GM23338 (cell line): ENCODE measurements at regions not wholly inside any gene's neighbourhood (a gene's known extent, or its start where the extent isn't known, plus 50 kb on each side); places are given as distances from the start of the nearest gene placed in this dataset.

ENCODE experiments used
- ATAC-seq: fragments of 200-7000 bp; cut with Tn5 transposase; 3 replicates; pipeline ENCODE4 v1.9.1; 2020
- DNase-seq: peaks from one replicate; pipeline ENCODE4 v3.0.0-alpha.2; 2015; ENCODE audit warnings: low spot score
- H2AFZ ChIP-seq: fragments of 200-600 bp; sonication (generic); 2 replicates; pipeline ENCODE4 v1.8.0; 2016; ENCODE audit warnings: antibody characterized with exemption, mild to moderate bottlenecking, moderate library complexity
- H3F3A ChIP-seq: fragments of 200-600 bp; sonication (generic); replicated peaks from 2 replicates; pipeline ENCODE4 v1.8.0; 2017; ENCODE audit warnings: antibody characterized with exemption, mixed run types, low read depth
- H3K27ac ChIP-seq: fragments of 200-600 bp; sonication (generic); 2 replicates; pipeline ENCODE4 v1.6.1; 2016; ENCODE audit warnings: low read depth
- H3K27me3 ChIP-seq: fragments of 200-600 bp; sonication (generic); 2 replicates; pipeline ENCODE4 v1.8.0; 2016; ENCODE audit warnings: mild to moderate bottlenecking, mixed run types, moderate library complexity; ENCODE audit not compliant: insufficient read depth
- H3K36me3 ChIP-seq: fragments of 200-600 bp; sonication (generic); 2 replicates; pipeline ENCODE4 v1.8.0; 2016; ENCODE audit warnings: mild to moderate bottlenecking; ENCODE audit not compliant: insufficient read depth
- H3K4me1 ChIP-seq: fragments of 200-600 bp; sonication (generic); 2 replicates; pipeline ENCODE4 v1.8.0; 2016; ENCODE audit warnings: mild to moderate bottlenecking, moderate library complexity; ENCODE audit not compliant: insufficient read depth
- H3K4me2 ChIP-seq: fragments of 200-600 bp; sonication (generic); 2 replicates; pipeline ENCODE4 v1.7.1; 2017; ENCODE audit warnings: mixed run types
- H3K4me3 ChIP-seq: fragments of 200-600 bp; sonication (generic); 2 replicates; pipeline ENCODE4 v1.6.1; 2016; ENCODE audit warnings: mixed run types
- H3K79me2 ChIP-seq: fragments of 200-600 bp; sonication (generic); replicated peaks from 2 replicates; pipeline ENCODE4 v1.8.0; 2017; ENCODE audit warnings: mild to moderate bottlenecking; ENCODE audit not compliant: insufficient read depth
- H3K9me2 ChIP-seq: fragments of 200-600 bp; sonication (generic); 2 replicates; pipeline ENCODE4 v1.8.0; 2017; ENCODE audit not compliant: insufficient read depth
- H4K20me1 ChIP-seq: fragments of 200-600 bp; sonication (generic); replicated peaks from 2 replicates; pipeline ENCODE4 v1.8.0; 2017; ENCODE audit warnings: mild to moderate bottlenecking; ENCODE audit not compliant: insufficient read depth
- H3K27ac Mint-ChIP-seq: 2 replicates; pipeline ENCODE4 v1.8.0; 2020; ENCODE audit warnings: inconsistent platforms, mild to moderate bottlenecking, moderate library complexity, mixed read lengths
- H3K27me3 Mint-ChIP-seq: 3 replicates; pipeline ENCODE4 v1.8.0; 2022; ENCODE audit warnings: low read depth, mild to moderate bottlenecking, moderate library complexity, mixed read lengths, inconsistent platforms; ENCODE audit not compliant: insufficient read depth, poor library complexity
- H3K36me3 Mint-ChIP-seq: 3 replicates; pipeline ENCODE4 v1.8.0; 2021; ENCODE audit warnings: low read depth, mild to moderate bottlenecking, inconsistent platforms, moderate library complexity, mixed read lengths
- H3K4me1 Mint-ChIP-seq: 3 replicates; pipeline ENCODE4 v1.8.0; 2020; ENCODE audit warnings: mild to moderate bottlenecking, inconsistent platforms, mixed read lengths
- H3K4me3 Mint-ChIP-seq: 3 replicates; pipeline ENCODE4 v1.8.0; 2021; ENCODE audit warnings: moderate library complexity, mild to moderate bottlenecking, inconsistent platforms, mixed read lengths
- H3K9me3 Mint-ChIP-seq: 3 replicates; pipeline ENCODE4 v1.8.0; 2020; ENCODE audit warnings: moderate library complexity, mild to moderate bottlenecking, inconsistent platforms, mixed read lengths
- CREB1 ChIP-seq: fragments of 250-450 bp; sonication (Bioruptor Pico); IDR thresholded peaks from 2 replicates; pipeline ENCODE4 v1.5.0; 2020; ENCODE audit warnings: low read depth, mild to moderate bottlenecking, moderate library complexity
- EZH2 ChIP-seq: fragments of 200-600 bp; sonication (generic); IDR thresholded peaks from one replicate; pipeline ENCODE4 v1.8.0; 2017; ENCODE audit warnings: antibody characterized with exemption, mild to moderate bottlenecking, low read depth; ENCODE audit not compliant: unreplicated experiment
- EZH2phosphoT487 ChIP-seq: fragments of 200-600 bp; sonication (generic); IDR thresholded peaks from one replicate; pipeline ENCODE4 v1.8.1; 2018; ENCODE audit warnings: antibody characterized with exemption; ENCODE audit not compliant: unreplicated experiment
- JUNB ChIP-seq: IDR thresholded peaks from one replicate; pipeline ENCODE4 v1.6.1; 2016; ENCODE audit warnings: antibody characterized with exemption; ENCODE audit not compliant: unreplicated experiment
- NANOG ChIP-seq: IDR thresholded peaks from 2 replicates; pipeline ENCODE4 v1.6.1; 2016; ENCODE audit warnings: antibody characterized with exemption, borderline replicate concordance
- POLR2AphosphoS5 ChIP-seq: IDR thresholded peaks from 2 replicates; pipeline ENCODE4 v1.6.1; 2016; ENCODE audit warnings: antibody characterized with exemption, low read depth
- STAT1 ChIP-seq: IDR thresholded peaks from one replicate; pipeline ENCODE4 v1.6.1; 2016; ENCODE audit warnings: antibody characterized with exemption; ENCODE audit not compliant: unreplicated experiment
- ZNF114 ChIP-seq: fragments of 250-450 bp; sonication (Bioruptor Pico); IDR thresholded peaks from 2 replicates; pipeline ENCODE4 v1.5.0; 2020; ENCODE audit warnings: mild to moderate bottlenecking, moderate library complexity
- ZNF331 ChIP-seq: fragments of 250-450 bp; sonication (Bioruptor Pico); IDR thresholded peaks from 2 replicates; pipeline ENCODE4 v1.5.0; 2020; ENCODE audit warnings: low read depth, mild to moderate bottlenecking, moderate library complexity
- TF ChIP-seq, protein P1 (sequence below): IDR thresholded peaks from one replicate; pipeline ENCODE4 v1.6.1; 2018; ENCODE audit warnings: antibody characterized with exemption; ENCODE audit not compliant: unreplicated experiment
- TF ChIP-seq, protein P2 (sequence below): fragments of 250-450 bp; sonication (Bioruptor Pico); IDR thresholded peaks from 2 replicates; pipeline ENCODE4 v1.5.0; 2020; ENCODE audit warnings: mild to moderate bottlenecking, moderate library complexity
- TF ChIP-seq, protein P3 (sequence below): IDR thresholded peaks from 2 replicates; pipeline ENCODE4 v1.6.1; 2016; ENCODE audit warnings: antibody characterized with exemption
- TF ChIP-seq, protein P4 (sequence below), 2 experiments: fragments of 200-600 bp in 1 of 2; sonication (generic) in 1 of 2; conservative IDR thresholded peaks; 2 replicates each; pipeline versions ENCODE4 v1.5.1 to v1.6.1; 2016 to 2017; ENCODE audit warnings: antibody characterized with exemption in 2 of 2, low read depth in 2 of 2, mild to moderate bottlenecking in 2 of 2, moderate library complexity in 1 of 2

DNA sequence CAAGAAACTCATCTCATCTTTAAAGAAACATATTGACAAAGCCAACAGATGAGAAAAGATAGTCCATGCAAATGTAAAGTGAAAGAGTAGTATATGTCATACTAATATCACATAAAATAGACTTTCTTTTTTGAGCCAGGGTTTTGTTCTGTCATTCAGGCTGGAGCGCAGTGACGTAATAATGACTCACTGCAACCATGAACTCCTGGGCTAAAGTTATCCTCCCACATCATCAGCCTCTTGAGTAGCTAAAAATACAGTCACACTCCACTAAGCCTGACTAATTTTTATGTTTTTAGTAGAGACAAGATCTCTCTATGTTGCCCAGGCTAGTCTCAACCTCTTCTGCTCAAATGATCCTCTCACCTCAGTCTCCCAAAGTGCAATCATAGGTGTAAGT, 51.8 kb upstream of the TRAM1L1 start:
- H3K27ac ChIP-seq = no peak overlapping the region
- no peak for ATAC-seq
- H3F3A ChIP-seq = no peaks in the 10 kb centered on the region
- peaks cover 9% of the 10 kb centered on the region; the same call in 2 of the 3 replicates for H3K36me3 Mint-ChIP-seq
- no peak for DNase-seq
- no peak overlapping the region for H3K4me3 ChIP-seq
- no peaks in the 10 kb centered on the region for H3K9me2 ChIP-seq
- H3K4me2 ChIP-seq = no peak overlapping the region
- H4K20me1 ChIP-seq = no peaks in the 10 kb centered on the region
- peaks cover 13% of the 10 kb centered on the region for H3K9me3 Mint-ChIP-seq
- no peaks in the 10 kb centered on the region for H3K36me3 ChIP-seq
- no peaks in the 10 kb centered on the region for H3K4me1 ChIP-seq
- peaks cover 2% of the 10 kb centered on the region for H3K27me3 Mint-ChIP-seq
- no peak for TF ChIP-seq JUNB
- TF ChIP-seq NANOG = no peak
- no peak for TF ChIP-seq EZH2phosphoT487
- TF ChIP-seq, protein P1, sequence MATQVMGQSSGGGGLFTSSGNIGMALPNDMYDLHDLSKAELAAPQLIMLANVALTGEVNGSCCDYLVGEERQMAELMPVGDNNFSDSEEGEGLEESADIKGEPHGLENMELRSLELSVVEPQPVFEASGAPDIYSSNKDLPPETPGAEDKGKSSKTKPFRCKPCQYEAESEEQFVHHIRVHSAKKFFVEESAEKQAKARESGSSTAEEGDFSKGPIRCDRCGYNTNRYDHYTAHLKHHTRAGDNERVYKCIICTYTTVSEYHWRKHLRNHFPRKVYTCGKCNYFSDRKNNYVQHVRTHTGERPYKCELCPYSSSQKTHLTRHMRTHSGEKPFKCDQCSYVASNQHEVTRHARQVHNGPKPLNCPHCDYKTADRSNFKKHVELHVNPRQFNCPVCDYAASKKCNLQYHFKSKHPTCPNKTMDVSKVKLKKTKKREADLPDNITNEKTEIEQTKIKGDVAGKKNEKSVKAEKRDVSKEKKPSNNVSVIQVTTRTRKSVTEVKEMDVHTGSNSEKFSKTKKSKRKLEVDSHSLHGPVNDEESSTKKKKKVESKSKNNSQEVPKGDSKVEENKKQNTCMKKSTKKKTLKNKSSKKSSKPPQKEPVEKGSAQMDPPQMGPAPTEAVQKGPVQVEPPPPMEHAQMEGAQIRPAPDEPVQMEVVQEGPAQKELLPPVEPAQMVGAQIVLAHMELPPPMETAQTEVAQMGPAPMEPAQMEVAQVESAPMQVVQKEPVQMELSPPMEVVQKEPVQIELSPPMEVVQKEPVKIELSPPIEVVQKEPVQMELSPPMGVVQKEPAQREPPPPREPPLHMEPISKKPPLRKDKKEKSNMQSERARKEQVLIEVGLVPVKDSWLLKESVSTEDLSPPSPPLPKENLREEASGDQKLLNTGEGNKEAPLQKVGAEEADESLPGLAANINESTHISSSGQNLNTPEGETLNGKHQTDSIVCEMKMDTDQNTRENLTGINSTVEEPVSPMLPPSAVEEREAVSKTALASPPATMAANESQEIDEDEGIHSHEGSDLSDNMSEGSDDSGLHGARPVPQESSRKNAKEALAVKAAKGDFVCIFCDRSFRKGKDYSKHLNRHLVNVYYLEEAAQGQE = no peak
- TF ChIP-seq, protein P2, sequence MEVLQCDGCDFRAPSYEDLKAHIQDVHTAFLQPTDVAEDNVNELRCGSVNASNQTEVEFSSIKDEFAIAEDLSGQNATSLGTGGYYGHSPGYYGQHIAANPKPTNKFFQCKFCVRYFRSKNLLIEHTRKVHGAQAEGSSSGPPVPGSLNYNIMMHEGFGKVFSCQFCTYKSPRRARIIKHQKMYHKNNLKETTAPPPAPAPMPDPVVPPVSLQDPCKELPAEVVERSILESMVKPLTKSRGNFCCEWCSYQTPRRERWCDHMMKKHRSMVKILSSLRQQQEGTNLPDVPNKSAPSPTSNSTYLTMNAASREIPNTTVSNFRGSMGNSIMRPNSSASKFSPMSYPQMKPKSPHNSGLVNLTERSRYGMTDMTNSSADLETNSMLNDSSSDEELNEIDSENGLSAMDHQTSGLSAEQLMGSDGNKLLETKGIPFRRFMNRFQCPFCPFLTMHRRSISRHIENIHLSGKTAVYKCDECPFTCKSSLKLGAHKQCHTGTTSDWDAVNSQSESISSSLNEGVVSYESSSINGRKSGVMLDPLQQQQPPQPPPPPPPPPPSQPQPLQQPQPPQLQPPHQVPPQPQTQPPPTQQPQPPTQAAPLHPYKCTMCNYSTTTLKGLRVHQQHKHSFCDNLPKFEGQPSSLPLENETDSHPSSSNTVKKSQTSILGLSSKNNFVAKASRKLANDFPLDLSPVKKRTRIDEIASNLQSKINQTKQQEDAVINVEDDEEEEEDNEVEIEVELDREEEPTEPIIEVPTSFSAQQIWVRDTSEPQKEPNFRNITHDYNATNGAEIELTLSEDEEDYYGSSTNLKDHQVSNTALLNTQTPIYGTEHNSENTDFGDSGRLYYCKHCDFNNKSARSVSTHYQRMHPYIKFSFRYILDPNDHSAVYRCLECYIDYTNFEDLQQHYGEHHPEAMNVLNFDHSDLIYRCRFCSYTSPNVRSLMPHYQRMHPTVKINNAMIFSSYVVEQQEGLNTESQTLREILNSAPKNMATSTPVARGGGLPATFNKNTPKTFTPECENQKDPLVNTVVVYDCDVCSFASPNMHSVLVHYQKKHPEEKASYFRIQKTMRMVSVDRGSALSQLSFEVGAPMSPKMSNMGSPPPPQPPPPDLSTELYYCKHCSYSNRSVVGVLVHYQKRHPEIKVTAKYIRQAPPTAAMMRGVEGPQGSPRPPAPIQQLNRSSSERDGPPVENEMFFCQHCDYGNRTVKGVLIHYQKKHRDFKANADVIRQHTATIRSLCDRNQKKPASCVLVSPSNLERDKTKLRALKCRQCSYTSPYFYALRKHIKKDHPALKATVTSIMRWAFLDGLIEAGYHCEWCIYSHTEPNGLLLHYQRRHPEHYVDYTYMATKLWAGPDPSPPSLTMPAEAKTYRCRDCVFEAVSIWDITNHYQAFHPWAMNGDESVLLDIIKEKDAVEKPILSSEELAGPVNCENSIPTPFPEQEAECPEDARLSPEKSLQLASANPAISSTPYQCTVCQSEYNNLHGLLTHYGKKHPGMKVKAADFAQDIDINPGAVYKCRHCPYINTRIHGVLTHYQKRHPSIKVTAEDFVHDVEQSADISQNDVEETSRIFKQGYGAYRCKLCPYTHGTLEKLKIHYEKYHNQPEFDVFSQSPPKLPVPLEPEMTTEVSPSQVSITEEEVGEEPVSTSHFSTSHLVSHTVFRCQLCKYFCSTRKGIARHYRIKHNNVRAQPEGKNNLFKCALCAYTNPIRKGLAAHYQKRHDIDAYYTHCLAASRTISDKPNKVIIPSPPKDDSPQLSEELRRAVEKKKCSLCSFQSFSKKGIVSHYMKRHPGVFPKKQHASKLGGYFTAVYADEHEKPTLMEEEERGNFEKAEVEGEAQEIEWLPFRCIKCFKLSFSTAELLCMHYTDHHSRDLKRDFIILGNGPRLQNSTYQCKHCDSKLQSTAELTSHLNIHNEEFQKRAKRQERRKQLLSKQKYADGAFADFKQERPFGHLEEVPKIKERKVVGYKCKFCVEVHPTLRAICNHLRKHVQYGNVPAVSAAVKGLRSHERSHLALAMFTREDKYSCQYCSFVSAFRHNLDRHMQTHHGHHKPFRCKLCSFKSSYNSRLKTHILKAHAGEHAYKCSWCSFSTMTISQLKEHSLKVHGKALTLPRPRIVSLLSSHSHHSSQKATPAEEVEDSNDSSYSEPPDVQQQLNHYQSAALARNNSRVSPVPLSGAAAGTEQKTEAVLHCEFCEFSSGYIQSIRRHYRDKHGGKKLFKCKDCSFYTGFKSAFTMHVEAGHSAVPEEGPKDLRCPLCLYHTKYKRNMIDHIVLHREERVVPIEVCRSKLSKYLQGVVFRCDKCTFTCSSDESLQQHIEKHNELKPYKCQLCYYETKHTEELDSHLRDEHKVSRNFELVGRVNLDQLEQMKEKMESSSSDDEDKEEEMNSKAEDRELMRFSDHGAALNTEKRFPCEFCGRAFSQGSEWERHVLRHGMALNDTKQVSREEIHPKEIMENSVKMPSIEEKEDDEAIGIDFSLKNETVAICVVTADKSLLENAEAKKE (CRISPR knock-in tag) = no peak
- no peak for TF ChIP-seq ZNF331
- no peak for TF ChIP-seq CREB1 (CRISPR knock-in tag)
- no peak for TF ChIP-seq ZNF114 (CRISPR knock-in tag)
- TF ChIP-seq, protein P3, sequence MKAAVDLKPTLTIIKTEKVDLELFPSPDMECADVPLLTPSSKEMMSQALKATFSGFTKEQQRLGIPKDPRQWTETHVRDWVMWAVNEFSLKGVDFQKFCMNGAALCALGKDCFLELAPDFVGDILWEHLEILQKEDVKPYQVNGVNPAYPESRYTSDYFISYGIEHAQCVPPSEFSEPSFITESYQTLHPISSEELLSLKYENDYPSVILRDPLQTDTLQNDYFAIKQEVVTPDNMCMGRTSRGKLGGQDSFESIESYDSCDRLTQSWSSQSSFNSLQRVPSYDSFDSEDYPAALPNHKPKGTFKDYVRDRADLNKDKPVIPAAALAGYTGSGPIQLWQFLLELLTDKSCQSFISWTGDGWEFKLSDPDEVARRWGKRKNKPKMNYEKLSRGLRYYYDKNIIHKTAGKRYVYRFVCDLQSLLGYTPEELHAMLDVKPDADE = no peak
- no peak for TF ChIP-seq EZH2
- TF ChIP-seq POLR2AphosphoS5 = no peak
- no peak for TF ChIP-seq STAT1
- TF ChIP-seq, protein P4, sequence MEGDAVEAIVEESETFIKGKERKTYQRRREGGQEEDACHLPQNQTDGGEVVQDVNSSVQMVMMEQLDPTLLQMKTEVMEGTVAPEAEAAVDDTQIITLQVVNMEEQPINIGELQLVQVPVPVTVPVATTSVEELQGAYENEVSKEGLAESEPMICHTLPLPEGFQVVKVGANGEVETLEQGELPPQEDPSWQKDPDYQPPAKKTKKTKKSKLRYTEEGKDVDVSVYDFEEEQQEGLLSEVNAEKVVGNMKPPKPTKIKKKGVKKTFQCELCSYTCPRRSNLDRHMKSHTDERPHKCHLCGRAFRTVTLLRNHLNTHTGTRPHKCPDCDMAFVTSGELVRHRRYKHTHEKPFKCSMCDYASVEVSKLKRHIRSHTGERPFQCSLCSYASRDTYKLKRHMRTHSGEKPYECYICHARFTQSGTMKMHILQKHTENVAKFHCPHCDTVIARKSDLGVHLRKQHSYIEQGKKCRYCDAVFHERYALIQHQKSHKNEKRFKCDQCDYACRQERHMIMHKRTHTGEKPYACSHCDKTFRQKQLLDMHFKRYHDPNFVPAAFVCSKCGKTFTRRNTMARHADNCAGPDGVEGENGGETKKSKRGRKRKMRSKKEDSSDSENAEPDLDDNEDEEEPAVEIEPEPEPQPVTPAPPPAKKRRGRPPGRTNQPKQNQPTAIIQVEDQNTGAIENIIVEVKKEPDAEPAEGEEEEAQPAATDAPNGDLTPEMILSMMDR (conservative IDR thresholded peaks at IDR 0.05; ENCODE audit: low read depth in 2 of 2) = no peak
- H3K4me1 Mint-ChIP-seq = peaks cover 3% of the 10 kb centered on the region; the same call in 2 of the 3 replicates
- no peak overlapping the region for H2AFZ ChIP-seq
- no peak overlapping the region for H3K4me3 Mint-ChIP-seq
- no peak overlapping the region for H3K27ac Mint-ChIP-seq
- H3K79me2 ChIP-seq = no peaks in the 10 kb centered on the region
- no peaks in the 10 kb centered on the region for H3K27me3 ChIP-seq
